ENCODE measurements at regions not wholly inside any gene's neighbourhood (a gene's known extent, or its start where the extent isn't known, plus 50 kb on each side); places are given as distances from the start of the nearest gene placed in this dataset.

DNA sequence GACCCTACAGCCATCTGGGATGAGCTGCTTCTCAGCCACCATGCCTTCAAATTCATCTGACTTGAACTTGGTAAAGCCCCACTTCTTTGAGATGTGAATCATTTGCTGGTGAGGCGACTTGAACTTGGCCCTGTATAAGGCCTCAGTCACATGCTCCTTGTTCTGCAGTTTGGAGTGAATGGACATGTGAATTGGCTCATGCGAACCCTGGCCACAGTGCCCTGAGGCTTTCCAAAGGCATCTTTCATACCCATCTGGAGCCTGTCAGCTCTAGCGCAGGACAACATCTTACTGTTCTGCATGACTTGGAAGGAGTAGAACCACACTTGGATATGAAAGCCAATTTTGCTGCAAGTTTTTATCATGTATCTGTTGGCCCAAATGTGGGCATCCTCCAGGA is 244.0 kb upstream of the FAM83B start:
- H3K27ac ChIP-seq (ENCODE audit: low read length) = no peak overlapping the region
- 76% methylated on average over 3 of the region's 3 CpGs for WGBS
- intact Hi-C loops (cut with DNase I) = no loop called here
- peak in 1 of 3 donors; percentile 7 for DNase-seq
- H3K9me3 ChIP-seq (ENCODE audit: control insufficient read depth, low read length) = no peaks in the 10 kb centered on the region
- no peak overlapping the region for H3K4me3 ChIP-seq (ENCODE audit: low read length)
- no peaks in the 10 kb centered on the region for H3K27me3 ChIP-seq (ENCODE audit: control insufficient read depth, insufficient read depth)
- H3K4me1 ChIP-seq (ENCODE audit: control insufficient read depth, insufficient read depth, low read length) = no peaks in the 10 kb centered on the region
- no peak for ATAC-seq

DNA sequence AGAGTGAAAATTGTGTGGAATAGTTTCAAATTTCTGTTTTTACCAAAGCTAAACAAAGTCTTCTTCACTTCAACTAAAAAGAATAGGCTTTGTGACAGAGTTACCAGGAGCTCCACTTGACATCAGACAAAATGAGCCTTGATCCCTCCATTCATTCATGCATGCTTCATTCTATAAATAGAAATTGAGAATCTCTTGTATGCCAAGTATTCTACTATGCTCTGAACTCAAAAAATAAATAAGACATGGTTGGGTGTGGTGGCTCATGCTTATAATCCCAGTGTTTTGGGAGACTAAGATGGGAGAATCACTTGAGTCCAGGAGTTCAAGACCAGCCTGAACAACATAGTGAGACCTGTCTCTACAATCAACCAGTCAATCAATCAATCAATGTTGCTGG is 236.6 kb upstream of the FAM83B start:
- no peak for DNase-seq
- Histone ChIP-seq H3K27ac (ENCODE audit: low read length) (no peak overlapping the region), H3K27me3 (ENCODE audit: control insufficient read depth, insufficient read depth) (no peaks in the 10 kb centered on the region), H3K4me1 (ENCODE audit: control insufficient read depth, insufficient read depth, low read length) (no peaks in the 10 kb centered on the region), H3K9me3 (ENCODE audit: control insufficient read depth, low read length) (no peaks in the 10 kb centered on the region), H3K4me3 (ENCODE audit: low read length) (no peak overlapping the region)
- intact Hi-C loops (cut with DNase I) = no loop called here
- ATAC-seq = no peak

DNA sequence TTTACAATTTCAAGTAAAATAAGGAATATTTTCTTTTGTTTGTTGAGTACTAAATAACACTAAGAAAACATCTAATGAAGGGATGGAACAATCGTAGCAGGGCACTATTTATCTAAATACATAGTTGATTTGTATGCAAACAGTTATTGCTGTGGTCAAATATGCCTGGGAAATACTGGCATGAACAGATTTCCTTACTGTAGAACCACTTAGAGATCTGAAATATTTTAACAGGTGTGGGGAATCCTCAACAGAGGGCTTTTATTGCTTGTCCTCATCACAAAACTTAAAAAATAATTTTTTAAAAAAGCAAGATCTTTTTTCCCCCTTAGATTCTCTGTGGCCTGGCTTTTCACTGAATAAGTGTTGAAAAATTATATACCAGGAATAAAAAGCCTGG is 233.0 kb upstream of the FAM83B start:
- H3K4me1 ChIP-seq (ENCODE audit: control insufficient read depth, insufficient read depth, low read length) = no peaks in the 10 kb centered on the region
- ATAC-seq (no peak), DNase-seq (no peak)
- WGBS = 75% methylated on average over 1 of the region's 1 CpG
- intact Hi-C loops (cut with DNase I) = no loop called here
- H3K9me3 ChIP-seq (ENCODE audit: control insufficient read depth, low read length) = no peaks in the 10 kb centered on the region
- H3K27me3 ChIP-seq (ENCODE audit: control insufficient read depth, insufficient read depth) = no peaks in the 10 kb centered on the region
- H3K4me3 ChIP-seq (ENCODE audit: low read length) = no peak overlapping the region
- H3K27ac ChIP-seq (ENCODE audit: low read length) = no peak overlapping the region

DNA sequence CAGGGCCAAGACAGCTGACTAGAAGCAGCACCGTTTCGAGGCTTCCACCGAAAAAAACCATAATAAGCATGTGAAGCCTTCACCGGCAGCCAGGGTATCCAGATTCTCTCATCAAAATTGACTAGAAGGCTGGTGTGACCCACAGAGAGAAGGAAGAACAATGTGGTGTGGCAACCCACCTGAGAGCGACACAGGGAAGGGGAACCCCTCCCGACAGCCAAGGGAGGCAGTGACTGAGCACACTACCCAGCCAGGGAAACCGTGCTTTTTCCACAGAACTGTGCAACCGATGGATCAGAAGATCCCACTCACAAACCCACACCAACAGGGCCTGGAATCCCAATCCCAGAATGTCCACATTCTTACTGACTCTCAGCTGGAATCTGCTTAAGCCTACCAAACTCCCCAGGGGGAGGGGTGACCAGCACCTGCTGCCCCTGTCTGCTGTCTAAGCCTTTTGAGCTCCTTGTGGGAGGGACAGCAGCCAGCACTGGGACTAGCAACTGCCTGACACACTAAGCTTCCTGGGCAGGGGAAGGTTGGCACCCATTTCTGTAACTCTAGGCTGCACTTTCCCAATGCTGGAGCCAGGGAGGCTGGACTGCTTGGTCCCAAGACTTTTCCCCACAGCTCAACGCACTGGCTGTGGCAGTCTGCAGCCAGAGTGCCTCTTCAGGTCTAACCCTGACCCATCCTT is 231.9 kb upstream of the FAM83B start:
- Histone ChIP-seq H3K27me3 (ENCODE audit: control insufficient read depth, insufficient read depth) (no peaks in the 10 kb centered on the region), H3K4me1 (ENCODE audit: control insufficient read depth, insufficient read depth, low read length) (no peaks in the 10 kb centered on the region), H3K4me3 (ENCODE audit: low read length) (no peak overlapping the region), H3K27ac (ENCODE audit: low read length) (no peak overlapping the region), H3K9me3 (ENCODE audit: control insufficient read depth, low read length) (no peaks in the 10 kb centered on the region)
- DNase-seq (no peak), ATAC-seq (no peak)
- WGBS = 90% methylated on average over 9 of the region's 9 CpGs
- intact Hi-C loops (cut with DNase I) = no loop called here

DNA sequence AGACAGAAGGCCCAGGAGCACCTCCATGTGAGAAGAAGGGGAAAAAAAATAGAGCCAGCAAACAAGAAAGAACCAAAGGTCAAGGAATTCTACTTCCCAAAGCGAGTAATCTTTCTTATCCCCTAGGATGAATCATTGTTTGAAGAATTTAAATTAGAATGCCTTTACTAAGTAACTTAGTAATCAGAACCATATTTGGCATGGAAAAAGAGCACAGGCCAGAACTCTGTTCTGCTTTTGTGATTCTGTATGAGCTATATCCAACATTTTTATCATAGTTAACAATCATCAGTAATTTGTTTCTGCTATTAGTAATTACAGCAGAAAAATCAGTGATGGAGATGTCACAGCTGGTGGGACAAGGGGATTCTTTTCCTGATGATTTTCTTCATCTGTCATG is 228.8 kb upstream of the FAM83B start:
- ATAC-seq (no peak), DNase-seq (no peak)
- no peak overlapping the region for H3K4me3 ChIP-seq (ENCODE audit: low read length)
- H3K27me3 ChIP-seq (ENCODE audit: control insufficient read depth, insufficient read depth) = no peaks in the 10 kb centered on the region
- WGBS = 31% methylated on average over 1 of the region's 1 CpG
- H3K9me3 ChIP-seq (ENCODE audit: control insufficient read depth, low read length) = no peaks in the 10 kb centered on the region
- H3K27ac ChIP-seq (ENCODE audit: low read length) = no peak overlapping the region
- intact Hi-C loops (cut with DNase I) = no loop called here
- no peaks in the 10 kb centered on the region for H3K4me1 ChIP-seq (ENCODE audit: control insufficient read depth, insufficient read depth, low read length)

DNA sequence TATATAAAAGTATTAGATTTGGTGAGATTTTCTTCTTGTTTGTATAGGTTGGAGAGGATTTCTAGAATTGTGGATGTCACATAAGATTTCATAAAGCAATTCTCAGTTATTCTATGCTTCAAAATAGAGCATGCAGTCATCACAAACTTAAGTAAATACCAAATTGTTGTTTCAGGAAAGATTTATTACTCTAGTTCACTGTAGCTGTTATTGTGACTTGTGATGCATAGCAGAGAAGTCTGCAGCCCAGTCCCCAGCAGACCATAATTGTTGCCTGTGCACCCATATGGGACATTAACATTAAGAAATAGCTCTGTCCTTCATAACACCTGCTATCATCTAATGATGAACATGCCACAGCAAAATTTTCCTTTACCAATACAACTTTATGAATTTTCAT is 228.0 kb upstream of the FAM83B start:
- H3K4me3 ChIP-seq (ENCODE audit: low read length) = no peak overlapping the region
- no peaks in the 10 kb centered on the region for H3K9me3 ChIP-seq (ENCODE audit: control insufficient read depth, low read length)
- H3K27ac ChIP-seq (ENCODE audit: low read length) = no peak overlapping the region
- no peak for DNase-seq
- no peaks in the 10 kb centered on the region for H3K27me3 ChIP-seq (ENCODE audit: control insufficient read depth, insufficient read depth)
- ATAC-seq = no peak
- no peaks in the 10 kb centered on the region for H3K4me1 ChIP-seq (ENCODE audit: control insufficient read depth, insufficient read depth, low read length)
- intact Hi-C loops (cut with DNase I) = no loop called here

DNA sequence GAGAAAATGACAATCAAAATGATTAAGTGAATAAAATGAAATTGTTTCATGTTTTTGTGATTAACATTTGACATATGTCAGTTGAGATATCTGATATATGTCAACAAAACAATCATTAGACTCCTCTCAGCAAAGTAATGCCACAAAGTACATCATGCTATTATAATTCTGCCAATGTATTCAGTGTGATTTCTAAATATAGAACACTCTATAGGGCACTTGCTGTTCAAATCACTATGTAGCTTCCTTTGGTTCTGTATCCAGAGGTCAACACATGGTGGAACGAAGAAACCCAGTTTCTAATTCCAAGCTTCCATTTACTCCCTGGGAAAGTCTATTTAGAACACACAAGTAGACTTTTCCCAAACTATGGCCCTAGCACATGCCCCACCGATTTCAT is 227.5 kb upstream of the FAM83B start:
- ATAC-seq (no peak), DNase-seq (no peak)
- Histone ChIP-seq H3K4me1 (ENCODE audit: control insufficient read depth, insufficient read depth, low read length) (no peaks in the 10 kb centered on the region), H3K9me3 (ENCODE audit: control insufficient read depth, low read length) (no peaks in the 10 kb centered on the region), H3K27ac (ENCODE audit: low read length) (no peak overlapping the region), H3K4me3 (ENCODE audit: low read length) (no peak overlapping the region), H3K27me3 (ENCODE audit: control insufficient read depth, insufficient read depth) (no peaks in the 10 kb centered on the region)
- 70% methylated on average over 2 of the region's 2 CpGs for WGBS
- intact Hi-C loops (cut with DNase I) = no loop called here

DNA sequence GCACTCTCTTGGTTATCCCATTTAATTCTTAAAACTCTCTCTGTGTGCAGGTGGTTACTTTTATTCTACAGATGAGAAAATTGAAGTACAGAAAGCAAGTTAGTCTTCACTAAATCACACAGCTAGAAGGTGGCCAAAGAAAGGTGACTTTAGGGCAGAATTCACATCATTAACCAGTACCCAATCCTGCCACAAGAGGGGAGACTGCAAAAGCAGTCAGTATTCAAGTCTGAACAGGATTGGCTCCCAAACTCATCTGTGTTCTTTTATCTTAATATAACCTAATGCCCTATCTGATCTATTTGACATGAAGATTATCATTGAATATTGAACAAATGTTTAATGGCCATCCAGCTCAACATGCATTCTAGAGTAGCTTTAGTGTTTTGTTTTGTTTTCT is 225.3 kb upstream of the FAM83B start:
- H3K4me3 ChIP-seq (ENCODE audit: low read length) = no peak overlapping the region
- H3K27me3 ChIP-seq (ENCODE audit: control insufficient read depth, insufficient read depth) = no peaks in the 10 kb centered on the region
- no peaks in the 10 kb centered on the region for H3K9me3 ChIP-seq (ENCODE audit: control insufficient read depth, low read length)
- intact Hi-C loops (cut with DNase I) = no loop called here
- no peak overlapping the region for H3K27ac ChIP-seq (ENCODE audit: low read length)
- no peaks in the 10 kb centered on the region for H3K4me1 ChIP-seq (ENCODE audit: control insufficient read depth, insufficient read depth, low read length)
- ATAC-seq = no peak
- no peak for DNase-seq

DNA sequence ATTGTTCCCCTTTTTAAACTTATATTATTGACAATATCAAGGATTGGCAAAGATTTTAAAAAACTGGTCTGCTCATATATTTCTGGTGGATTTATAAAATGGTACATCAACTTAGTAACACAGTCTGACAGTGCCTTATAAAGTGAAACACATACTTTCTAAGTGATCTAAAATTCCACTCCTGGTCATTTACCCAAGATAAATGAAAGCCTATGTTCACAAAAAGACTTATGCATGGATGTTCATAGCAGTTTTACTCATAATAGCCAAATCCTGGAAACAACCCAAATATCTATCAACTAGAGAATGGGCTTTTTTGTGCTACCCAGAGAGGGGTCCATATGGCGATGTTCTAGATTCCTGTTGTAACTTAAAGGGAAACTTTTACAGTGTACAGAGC is 222.4 kb upstream of the FAM83B start:
- ATAC-seq = no peak
- H3K4me1 ChIP-seq (ENCODE audit: control insufficient read depth, insufficient read depth, low read length) = no peaks in the 10 kb centered on the region
- WGBS = 84% methylated on average over 1 of the region's 1 CpG
- no peaks in the 10 kb centered on the region for H3K27me3 ChIP-seq (ENCODE audit: control insufficient read depth, insufficient read depth)
- H3K9me3 ChIP-seq (ENCODE audit: control insufficient read depth, low read length) = no peaks in the 10 kb centered on the region
- no peak overlapping the region for H3K4me3 ChIP-seq (ENCODE audit: low read length)
- H3K27ac ChIP-seq (ENCODE audit: low read length) = no peak overlapping the region
- intact Hi-C loops (cut with DNase I) = no loop called here
- DNase-seq = no peak

DNA sequence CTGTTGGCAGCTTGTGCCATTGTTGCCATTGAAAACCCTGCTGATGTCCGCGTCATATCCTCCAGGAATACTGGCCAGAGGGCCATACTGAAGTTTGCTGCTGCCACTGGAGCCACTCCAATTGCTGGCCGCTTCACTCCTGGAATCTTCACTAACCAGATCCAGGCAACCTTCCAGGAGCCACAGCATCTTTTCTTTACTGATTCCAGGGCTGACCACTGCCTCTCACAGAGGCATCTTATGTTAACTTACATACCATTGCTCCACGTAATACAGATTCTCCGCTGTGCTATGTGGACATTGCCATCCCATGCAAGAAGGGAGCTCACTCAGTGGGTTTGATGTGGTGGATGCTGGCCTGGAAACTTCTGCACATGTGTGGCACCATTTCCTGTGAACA is 221.8 kb upstream of the FAM83B start:
- WGBS = 91% methylated on average over 5 of the region's 5 CpGs
- intact Hi-C loops (cut with DNase I) = no loop called here
- Histone ChIP-seq H3K4me3 (ENCODE audit: low read length) (no peak overlapping the region), H3K9me3 (ENCODE audit: control insufficient read depth, low read length) (no peaks in the 10 kb centered on the region), H3K4me1 (ENCODE audit: control insufficient read depth, insufficient read depth, low read length) (no peaks in the 10 kb centered on the region), H3K27me3 (ENCODE audit: control insufficient read depth, insufficient read depth) (no peaks in the 10 kb centered on the region), H3K27ac (ENCODE audit: low read length) (no peak overlapping the region)
- DNase-seq (no peak), ATAC-seq (no peak)

DNA sequence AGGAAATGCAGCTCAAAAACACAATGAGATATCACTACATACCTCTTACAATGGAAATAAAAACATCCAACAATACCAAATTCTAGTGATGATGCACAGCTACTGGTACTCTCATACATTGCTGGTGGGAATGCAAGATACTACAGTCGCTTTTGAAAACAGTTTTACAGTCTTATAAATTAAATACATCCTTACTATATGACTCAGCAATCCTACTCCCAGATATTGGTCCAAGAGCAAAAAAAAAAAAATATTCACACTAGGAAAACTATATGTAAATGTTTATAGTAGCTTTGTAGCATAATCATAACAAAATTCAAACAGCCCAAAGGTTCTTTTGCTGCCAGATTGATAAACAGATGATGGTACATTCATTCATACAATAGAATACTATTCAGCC is 217.4 kb upstream of the FAM83B start:
- intact Hi-C loops (cut with DNase I) = no loop called here
- no peaks in the 10 kb centered on the region for H3K4me1 ChIP-seq (ENCODE audit: control insufficient read depth, insufficient read depth, low read length)
- H3K27me3 ChIP-seq (ENCODE audit: control insufficient read depth, insufficient read depth) = no peaks in the 10 kb centered on the region
- H3K9me3 ChIP-seq (ENCODE audit: control insufficient read depth, low read length) = no peaks in the 10 kb centered on the region
- DNase-seq (no peak), ATAC-seq (no peak)
- whole genome bisulfite sequencing = 76% methylated on average over 1 of the region's 1 CpG
- H3K27ac ChIP-seq (ENCODE audit: low read length) = no peak overlapping the region
- H3K4me3 ChIP-seq (ENCODE audit: low read length) = no peak overlapping the region

DNA sequence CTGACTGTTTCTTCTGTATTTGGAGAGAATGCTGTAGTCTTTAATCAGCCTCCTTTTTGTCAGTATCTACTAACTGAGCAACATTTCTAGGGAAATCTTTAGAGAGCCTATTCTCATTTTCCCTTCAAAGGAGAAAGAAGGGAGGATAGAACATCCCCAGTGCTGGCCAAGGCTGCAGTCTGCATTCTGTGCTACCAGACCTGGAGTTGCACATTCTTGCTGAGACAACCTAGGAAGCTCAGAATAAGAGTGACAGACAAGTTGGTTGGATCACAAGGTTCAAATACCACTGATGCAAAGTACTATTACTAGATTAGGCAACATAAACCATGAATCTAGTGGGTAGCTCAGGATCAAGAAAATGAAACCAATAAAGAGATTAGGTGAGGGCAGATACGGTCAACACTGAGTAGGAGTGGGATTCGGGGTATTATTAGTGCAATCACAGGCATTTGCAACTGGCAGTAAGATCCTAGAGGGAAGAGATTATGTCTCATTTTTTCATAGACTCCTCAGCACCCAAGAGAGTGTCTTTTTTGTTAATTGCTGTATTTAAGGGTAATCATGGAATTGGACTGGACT is 213.5 kb upstream of the FAM83B start:
- Histone ChIP-seq H3K4me3 (ENCODE audit: low read length) (no peak overlapping the region), H3K9me3 (ENCODE audit: control insufficient read depth, low read length) (no peaks in the 10 kb centered on the region), H3K27ac (ENCODE audit: low read length) (no peak overlapping the region), H3K4me1 (ENCODE audit: control insufficient read depth, insufficient read depth, low read length) (no peaks in the 10 kb centered on the region), H3K27me3 (ENCODE audit: control insufficient read depth, insufficient read depth) (no peaks in the 10 kb centered on the region)
- WGBS = 68% methylated on average over 2 of the region's 2 CpGs
- no peak for DNase-seq
- intact Hi-C loops (cut with DNase I) = no loop called here
- ATAC-seq = no peak
